DOHH2 (cell line): ENCODE measurements at regions not wholly inside any gene's neighbourhood (a gene's known extent, or its start where the extent isn't known, plus 50 kb on each side); places are given as distances from the start of the nearest gene placed in this dataset.

Source experiments
- EZH2phosphoT487 ChIP-seq: fragments of 200-600 bp; sonication (generic); IDR thresholded peaks from 2 replicates; pipeline ENCODE4 v1.6.1; 2017; ENCODE audit warnings: borderline replicate concordance, mild to moderate bottlenecking, antibody characterized with exemption, low read length, moderate library complexity, mixed read lengths
- TF ChIP-seq, protein P1 (sequence below): fragments of 200-600 bp; sonication (generic); IDR thresholded peaks from one replicate; pipeline ENCODE4 v1.5.1; 2014; ENCODE audit warnings: antibody characterized with exemption, mild to moderate bottlenecking, low read depth, low read length; ENCODE audit not compliant: poor library complexity, severe bottlenecking

DNA sequence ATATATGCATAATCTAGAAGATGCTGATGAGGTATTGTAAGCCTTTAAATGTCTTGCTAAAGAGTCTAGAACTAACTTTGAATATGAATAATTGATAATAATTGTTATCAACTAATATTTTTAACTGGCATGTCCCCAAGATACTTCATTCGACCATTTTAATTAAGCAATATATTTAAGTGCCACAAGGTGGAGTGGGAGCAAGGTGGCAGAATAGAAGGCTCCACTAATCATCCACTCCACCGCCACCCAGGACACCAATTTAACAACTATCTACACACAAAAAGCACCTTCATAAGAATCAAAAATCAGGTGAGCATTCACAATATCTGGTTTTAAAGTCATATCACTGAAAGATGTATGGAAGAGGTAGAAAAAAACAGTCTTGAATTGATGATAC lies 409.6 kb downstream of the SEC23A start:
- TF ChIP-seq, protein P1, sequence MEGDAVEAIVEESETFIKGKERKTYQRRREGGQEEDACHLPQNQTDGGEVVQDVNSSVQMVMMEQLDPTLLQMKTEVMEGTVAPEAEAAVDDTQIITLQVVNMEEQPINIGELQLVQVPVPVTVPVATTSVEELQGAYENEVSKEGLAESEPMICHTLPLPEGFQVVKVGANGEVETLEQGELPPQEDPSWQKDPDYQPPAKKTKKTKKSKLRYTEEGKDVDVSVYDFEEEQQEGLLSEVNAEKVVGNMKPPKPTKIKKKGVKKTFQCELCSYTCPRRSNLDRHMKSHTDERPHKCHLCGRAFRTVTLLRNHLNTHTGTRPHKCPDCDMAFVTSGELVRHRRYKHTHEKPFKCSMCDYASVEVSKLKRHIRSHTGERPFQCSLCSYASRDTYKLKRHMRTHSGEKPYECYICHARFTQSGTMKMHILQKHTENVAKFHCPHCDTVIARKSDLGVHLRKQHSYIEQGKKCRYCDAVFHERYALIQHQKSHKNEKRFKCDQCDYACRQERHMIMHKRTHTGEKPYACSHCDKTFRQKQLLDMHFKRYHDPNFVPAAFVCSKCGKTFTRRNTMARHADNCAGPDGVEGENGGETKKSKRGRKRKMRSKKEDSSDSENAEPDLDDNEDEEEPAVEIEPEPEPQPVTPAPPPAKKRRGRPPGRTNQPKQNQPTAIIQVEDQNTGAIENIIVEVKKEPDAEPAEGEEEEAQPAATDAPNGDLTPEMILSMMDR: no peak
- no peak for TF ChIP-seq EZH2phosphoT487
